Pancreas (tissue), 10 donors: ENCODE measurements at regions not wholly inside any gene's neighbourhood (a gene's known extent, or its start where the extent isn't known, plus 50 kb on each side); places are given as distances from the start of the nearest gene placed in this dataset.
"Not testable (repeated sequence)": the region's sequence is repeated elsewhere in the genome, so short reads cannot be mapped to it uniquely, and the experiment has no call there.

Experiments used
- ATAC-seq, 4 donors: fragments of 200-7000 bp; cut with Tn5 transposase; one replicate each; pipeline versions ENCODE4 v1.8.0 to v1.9.1; 2020; ENCODE audit warnings: mild to moderate bottlenecking in 4 of 4, moderate library complexity in 4 of 4
- DNase-seq, 6 donors: peaks; one replicate each; pipeline ENCODE4 v3.0.0-alpha.2; 2020
- FAIRE-seq: peaks from 2 replicates; lab custom pipeline; 2012; peaks lifted over from hg19 to GRCh38; lab: Jason Lieb, UNC
- H3K27ac ChIP-seq, 4 donors: fragments of 200-600 bp; sonication (generic); 1 replicate in 3 of 4; 2 replicates in 1 of 4; pipeline versions ENCODE4 v1.5.0 to v1.8.0; 2020
- H3K27me3 ChIP-seq, 4 donors: fragments of 200-600 bp; one replicate each; pipeline ENCODE4 v1.8.0; 2021
- H3K36me3 ChIP-seq, 3 donors: fragments of 200-600 bp; sonication (generic) in 1 of 3; one replicate each; pipeline versions ENCODE4 v1.5.0 to v1.8.0; 2020 to 2021
- H3K4me1 ChIP-seq, 3 donors: fragments of 200-600 bp; one replicate each; pipeline ENCODE4 v1.8.0; 2021
- H3K4me3 ChIP-seq, 4 donors: fragments of 200-600 bp; sonication (generic) in 2 of 4; one replicate each; pipeline versions ENCODE4 v1.5.0 to v1.8.0; 2020 to 2021
- H3K9me3 ChIP-seq, 4 donors: fragments of 200-600 bp; one replicate each; pipeline ENCODE4 v1.8.0; 2021
- WGBS, 2 donors: extraction: QIAGEN DNeasy Blood & Tissue Kit; methylation state at CpG; one replicate each; pipeline ENCODE4 v1.1.7; 2013; 5-methylcytosine and 5-hydroxymethylcytosine counted together
- intact Hi-C, 3 donors: fragments of 100-400 bp; cut with DNase I; formaldehyde crosslinking; loops; one replicate each; pipeline versions ENCODE4 v1.11.1 to v1.14.2; 2022
- TF ChIP-seq, protein P1 (sequence below), 4 donors: fragments of 200-600 bp; sonication (generic) in 3 of 4; IDR thresholded peaks; one replicate each; pipeline versions ENCODE4 v1.5.0 to v1.8.0; 2021; ENCODE audit warnings: antibody characterized with exemption in 4 of 4
- donor health status: healthy with polysubstance abuse.
- donor health status: DM: no; HTN: no; CAD: no; lungs with moderate emphysema.
- donor health status: DM: no; HTN: no; CAD: no.
- donor health status: control.
- donor health status: control.
- donor health status: Bipolar disorder and iron deficiency.
- donor health status: DM: yes; HTN: yes; CAD: no.
- donor health status: DM: no; HTN: no; CAD: no.
- donor health status: DM: no; HTN: no; CAD: no.
- donor health status: DM: yes; HTN: yes; CAD: no.

DNA sequence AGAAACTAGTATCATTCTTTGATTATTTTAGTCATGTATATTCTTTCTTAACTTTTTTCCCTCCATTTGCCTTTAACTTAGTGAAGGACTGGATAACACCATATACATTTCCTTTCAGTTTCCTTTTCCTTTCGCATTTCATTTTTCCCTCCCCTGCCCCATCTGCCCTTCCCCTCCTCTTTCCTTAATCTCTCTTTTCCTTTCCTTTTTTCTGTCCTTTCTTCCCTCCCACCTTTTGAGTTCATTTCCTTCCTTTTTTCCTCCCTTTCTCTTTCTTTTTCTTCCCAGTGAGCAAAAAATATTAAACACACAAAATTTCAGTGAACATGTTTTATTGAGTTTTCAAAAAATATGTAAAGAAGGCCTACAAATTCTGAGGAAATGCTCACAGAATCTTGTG lies 373.3 kb downstream of the SRGAP2C start:
- H3K9me3 ChIP-seq, H3K27ac ChIP-seq, H3K36me3 ChIP-seq, H3K4me1 ChIP-seq, intact Hi-C loops, ATAC-seq, H3K27me3 ChIP-seq, H3K4me3 ChIP-seq, FAIRE-seq, DNase-seq: not testable (repeated sequence)
- WGBS, 2 donors = 95 to 96% methylated on average over 1 of the region's 1 CpG

DNA sequence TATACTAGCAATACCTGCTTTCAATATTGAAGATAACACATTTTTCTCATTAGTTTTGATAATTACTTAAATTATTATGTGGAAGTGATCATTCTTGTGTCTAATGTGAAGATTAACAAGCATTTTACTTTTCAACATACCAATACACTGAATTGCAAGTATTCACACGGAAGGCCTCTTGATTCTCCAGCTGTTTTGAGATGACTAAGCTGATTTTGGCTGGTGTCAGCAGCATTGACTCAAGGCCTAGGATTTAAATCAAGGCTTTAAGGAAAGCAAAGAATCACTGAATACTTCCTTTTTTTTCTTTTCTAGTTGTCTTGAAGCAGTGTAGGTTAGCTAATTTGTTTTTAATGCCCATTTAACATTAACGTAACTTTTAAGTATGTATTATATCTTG lies 373.7 kb downstream of the SRGAP2C start:
- Histone ChIP-seq H3K9me3 (no peaks in the 10 kb centered on the region), H3K27me3 (no peaks in the 10 kb centered on the region), H3K27ac (no peak overlapping the region), H3K4me3 (no peak overlapping the region), H3K36me3 (no peaks in the 10 kb centered on the region), H3K4me1 (no peaks in the 10 kb centered on the region)
- intact Hi-C loops = no loop called here
- TF ChIP-seq, protein P1, sequence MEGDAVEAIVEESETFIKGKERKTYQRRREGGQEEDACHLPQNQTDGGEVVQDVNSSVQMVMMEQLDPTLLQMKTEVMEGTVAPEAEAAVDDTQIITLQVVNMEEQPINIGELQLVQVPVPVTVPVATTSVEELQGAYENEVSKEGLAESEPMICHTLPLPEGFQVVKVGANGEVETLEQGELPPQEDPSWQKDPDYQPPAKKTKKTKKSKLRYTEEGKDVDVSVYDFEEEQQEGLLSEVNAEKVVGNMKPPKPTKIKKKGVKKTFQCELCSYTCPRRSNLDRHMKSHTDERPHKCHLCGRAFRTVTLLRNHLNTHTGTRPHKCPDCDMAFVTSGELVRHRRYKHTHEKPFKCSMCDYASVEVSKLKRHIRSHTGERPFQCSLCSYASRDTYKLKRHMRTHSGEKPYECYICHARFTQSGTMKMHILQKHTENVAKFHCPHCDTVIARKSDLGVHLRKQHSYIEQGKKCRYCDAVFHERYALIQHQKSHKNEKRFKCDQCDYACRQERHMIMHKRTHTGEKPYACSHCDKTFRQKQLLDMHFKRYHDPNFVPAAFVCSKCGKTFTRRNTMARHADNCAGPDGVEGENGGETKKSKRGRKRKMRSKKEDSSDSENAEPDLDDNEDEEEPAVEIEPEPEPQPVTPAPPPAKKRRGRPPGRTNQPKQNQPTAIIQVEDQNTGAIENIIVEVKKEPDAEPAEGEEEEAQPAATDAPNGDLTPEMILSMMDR (IDR thresholded peaks at IDR 0.05) = no peak
- FAIRE-seq = peak; percentile 81
- DNase-seq = no peak
- ATAC-seq = peak in 2 of 4 donors; percentile 57 to 62
- WGBS, 2 donors = 85 to 87% methylated on average over 2 of the region's 2 CpGs

DNA sequence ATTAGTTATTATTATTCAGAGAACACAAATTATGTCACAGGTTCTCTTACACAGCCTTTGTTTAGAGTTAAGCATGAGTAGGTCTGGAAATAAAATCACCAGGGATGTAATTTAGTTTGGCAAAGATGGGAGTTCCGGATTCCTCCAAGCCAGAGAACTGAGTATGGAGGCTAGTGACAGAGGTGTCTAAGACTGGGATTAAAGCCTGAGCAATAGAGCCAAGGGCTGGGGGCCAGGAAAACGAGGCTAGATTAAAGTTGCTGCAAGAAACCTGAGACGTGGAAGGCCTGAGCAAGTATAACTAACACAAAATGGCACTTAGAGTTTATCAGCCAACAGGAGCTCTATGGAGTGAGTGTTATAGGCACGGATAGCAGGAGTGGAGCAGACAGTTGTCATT lies 381.6 kb downstream of the SRGAP2C start:
- Histone ChIP-seq H3K27me3 (no peaks in the 10 kb centered on the region), H3K4me3 (no peak overlapping the region), H3K36me3 (no peaks in the 10 kb centered on the region), H3K9me3 (no peaks in the 10 kb centered on the region), H3K4me1 (no peaks in the 10 kb centered on the region), H3K27ac (no peak overlapping the region)
- intact Hi-C loops = no loop called here
- TF ChIP-seq, protein P1 (IDR thresholded peaks at IDR 0.05) = no peak
- DNase-seq (no peak), ATAC-seq (no peak), FAIRE-seq (no peak)
- WGBS, 2 donors = 65 to 68% methylated on average over 4 of the region's 4 CpGs

DNA sequence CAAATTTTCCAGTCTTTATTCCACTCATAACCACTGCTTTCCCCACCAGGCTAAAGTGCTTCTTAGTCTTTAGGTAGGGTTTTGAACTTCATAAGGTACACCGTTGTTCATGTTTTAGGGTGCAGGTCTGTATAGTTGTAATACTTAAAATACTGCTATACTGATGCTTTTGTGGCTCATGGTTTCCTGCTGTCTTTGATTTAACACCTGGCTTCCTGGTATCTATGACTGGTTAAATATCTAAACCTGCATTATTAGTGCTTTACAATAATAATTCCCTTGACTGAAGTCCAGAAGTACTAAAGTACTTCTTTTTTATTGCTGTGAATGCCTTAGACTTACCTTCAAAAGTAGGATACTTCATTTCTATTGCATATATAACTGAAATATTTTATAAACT lies 384.7 kb downstream of the SRGAP2C start:
- intact Hi-C loops = no loop called here
- DNase-seq (no peak), FAIRE-seq (peak; percentile 5), ATAC-seq (no peak)
- 79 to 91% methylated on average over 1 of the region's 1 CpG for WGBS, 2 donors
- no peak overlapping the region for H3K4me3 ChIP-seq
- H3K4me1 ChIP-seq = no peaks in the 10 kb centered on the region
- H3K9me3 ChIP-seq = no peaks in the 10 kb centered on the region
- no peaks in the 10 kb centered on the region for H3K27me3 ChIP-seq
- TF ChIP-seq, protein P1 (IDR thresholded peaks at IDR 0.05) = no peak
- no peaks in the 10 kb centered on the region for H3K36me3 ChIP-seq
- no peak overlapping the region for H3K27ac ChIP-seq

DNA sequence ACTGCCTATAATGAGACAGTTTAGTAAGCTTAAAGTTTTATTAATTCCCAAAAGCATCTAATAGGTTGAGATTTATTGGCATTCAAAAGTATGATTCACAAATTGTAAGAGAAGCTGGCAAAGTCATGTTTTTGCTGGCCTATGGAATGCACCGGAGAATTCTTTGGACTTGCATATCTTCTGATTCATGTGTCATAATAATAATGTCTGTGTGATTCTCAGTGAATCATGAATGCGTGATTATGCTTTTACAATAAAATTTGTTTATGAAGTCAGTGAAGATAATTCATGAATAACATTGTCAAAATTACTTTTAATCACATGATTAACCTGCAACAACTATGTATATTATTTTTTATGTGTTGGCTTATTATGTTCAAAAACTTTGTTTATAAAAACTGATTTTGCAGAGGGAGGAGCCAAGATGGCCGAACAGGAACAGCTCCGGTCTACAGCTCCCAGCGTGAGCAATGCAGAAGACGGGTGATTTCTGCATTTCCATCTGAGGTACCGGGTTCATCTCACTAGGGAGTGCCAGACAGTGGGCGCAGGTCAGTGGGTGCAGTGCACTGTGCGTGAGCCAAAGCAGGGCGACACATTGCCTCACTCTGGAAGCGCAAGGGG lies 389.2 kb downstream of the SRGAP2C start:
- H3K27me3 ChIP-seq, intact Hi-C loops, H3K36me3 ChIP-seq, ATAC-seq, H3K4me1 ChIP-seq, H3K27ac ChIP-seq, H3K4me3 ChIP-seq, FAIRE-seq, H3K9me3 ChIP-seq: not testable (repeated sequence)
- WGBS, 2 donors = 96 to 99% methylated on average over 11 of the region's 11 CpGs
- peak in 1 of 6 donors; percentile 15 for DNase-seq

DNA sequence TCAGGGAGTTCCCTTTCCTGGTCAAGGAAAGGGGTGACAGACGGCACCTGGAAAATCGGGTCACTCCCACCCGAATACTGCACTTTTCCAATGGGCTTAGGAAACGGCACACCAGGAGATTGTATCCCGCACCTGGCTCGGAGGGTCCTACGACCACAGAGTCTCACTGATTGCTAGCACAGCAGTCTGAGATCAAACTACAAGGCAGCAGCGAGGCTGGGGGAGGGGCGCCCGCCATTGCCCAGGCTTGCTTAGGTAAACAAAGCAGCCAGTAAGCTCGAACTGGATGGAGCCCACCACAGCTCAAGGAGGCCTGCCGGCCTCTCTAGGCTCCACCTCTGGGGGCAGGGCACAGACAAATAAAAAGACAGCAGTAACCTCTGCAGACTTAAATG lies 389.7 kb downstream of the SRGAP2C start:
- H3K4me1 ChIP-seq, FAIRE-seq, H3K4me3 ChIP-seq, H3K36me3 ChIP-seq, H3K9me3 ChIP-seq, H3K27me3 ChIP-seq, H3K27ac ChIP-seq, intact Hi-C loops, DNase-seq, ATAC-seq: not testable (repeated sequence)
- 91 to 95% methylated on average over 10 to 12 of the region's 12 CpGs for whole genome bisulfite sequencing, 2 donors

DNA sequence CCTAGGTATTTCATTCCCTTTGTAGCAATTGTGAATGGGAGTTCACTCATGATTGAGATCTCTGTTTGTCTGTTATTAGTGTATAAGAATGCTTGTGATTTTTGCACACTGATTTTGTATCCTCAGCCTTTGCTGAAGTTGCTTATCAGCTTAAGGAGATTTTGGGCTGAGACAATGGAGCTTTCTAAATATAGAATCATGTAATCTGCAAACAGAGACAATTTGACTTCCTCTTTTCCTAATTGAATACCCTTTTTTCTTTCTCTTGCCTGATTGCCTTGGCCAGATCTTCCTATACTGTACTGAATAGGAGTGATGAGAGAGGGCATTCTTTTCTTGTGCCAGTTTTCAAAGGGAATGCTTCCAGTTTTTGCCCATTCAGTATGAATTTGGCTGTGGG lies 398.1 kb downstream of the SRGAP2C start:
- intact Hi-C loops, H3K4me1 ChIP-seq, H3K27ac ChIP-seq, H3K27me3 ChIP-seq, FAIRE-seq, ATAC-seq, H3K9me3 ChIP-seq, H3K4me3 ChIP-seq, H3K36me3 ChIP-seq, DNase-seq: not testable (repeated sequence)
